Lung microvascular endothelial cell (primary cell): ENCODE measurements at regions not wholly inside any gene's neighbourhood (a gene's known extent, or its start where the extent isn't known, plus 50 kb on each side); places are given as distances from the start of the nearest gene placed in this dataset.

Source experiments
- DNase-seq, 2 donors: peaks; one replicate each; pipeline versions ENCODE4 v3.0.0 to v3.0.0-alpha.2; 2010; ENCODE audit warnings: low read depth in 2 of 2

- peak in 1 of 2 donors; percentile 21 for DNase-seq
Measured at GRCh38 chr6:148037496-148037895, 305.1 kb upstream of the SASH1 start.

- no peak for DNase-seq
Measured at GRCh38 chr6:148041546-148041945, 301.1 kb upstream of the SASH1 start.

DNA sequence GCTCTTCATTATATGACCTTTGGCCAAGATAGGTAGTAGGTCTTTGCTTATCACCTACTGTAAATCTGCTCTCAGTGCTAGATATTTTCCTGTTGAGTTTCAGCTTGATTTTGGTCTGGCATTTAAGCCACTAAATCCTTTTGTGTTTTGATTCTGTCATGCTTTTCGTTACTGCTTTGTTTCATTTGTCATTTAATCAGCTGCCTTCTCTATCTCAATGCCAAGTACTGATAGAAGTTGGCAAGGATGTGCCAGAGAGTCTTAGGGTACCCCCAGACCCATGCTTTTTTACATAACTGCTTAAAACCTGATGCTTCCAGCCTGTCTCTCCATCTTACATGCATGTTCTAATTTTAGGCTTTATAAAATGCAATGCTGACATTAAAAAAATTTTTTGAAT is 300.1 kb upstream of the SASH1 start:
- no peak for DNase-seq

GRCh38 chr6:148044261-148044751 is 298.3 kb upstream of the SASH1 start:
- DNase-seq = no peak

DNA sequence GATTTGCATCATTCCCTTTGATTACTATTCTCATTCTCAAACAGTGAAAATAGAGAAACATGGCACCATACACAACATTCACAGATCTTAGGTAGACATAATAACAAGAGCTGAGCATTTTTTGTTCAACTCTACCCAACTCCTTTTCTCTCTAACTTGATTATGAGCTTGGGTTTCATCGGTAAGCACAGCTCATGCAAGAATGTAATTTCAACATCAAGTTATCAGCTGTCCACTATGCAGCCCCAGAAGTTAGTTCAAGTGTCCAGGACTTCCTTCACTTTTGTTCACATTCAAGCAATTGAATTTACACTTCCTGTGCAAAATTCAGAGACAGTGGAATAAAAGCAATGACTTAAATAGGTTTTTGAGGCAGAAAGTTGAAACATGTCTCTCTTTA is 297.7 kb upstream of the SASH1 start:
- DNase-seq = peak in 1 of 2 donors; percentile 1

GRCh38 chr6:148053209-148053608 is 289.4 kb upstream of the SASH1 start:
- no peak for DNase-seq

- no peak for DNase-seq
Measured at GRCh38 chr6:148053796-148054195, 288.8 kb upstream of the SASH1 start.

- no peak for DNase-seq
Measured at GRCh38 chr6:148054219-148054618, 288.4 kb upstream of the SASH1 start.

DNA sequence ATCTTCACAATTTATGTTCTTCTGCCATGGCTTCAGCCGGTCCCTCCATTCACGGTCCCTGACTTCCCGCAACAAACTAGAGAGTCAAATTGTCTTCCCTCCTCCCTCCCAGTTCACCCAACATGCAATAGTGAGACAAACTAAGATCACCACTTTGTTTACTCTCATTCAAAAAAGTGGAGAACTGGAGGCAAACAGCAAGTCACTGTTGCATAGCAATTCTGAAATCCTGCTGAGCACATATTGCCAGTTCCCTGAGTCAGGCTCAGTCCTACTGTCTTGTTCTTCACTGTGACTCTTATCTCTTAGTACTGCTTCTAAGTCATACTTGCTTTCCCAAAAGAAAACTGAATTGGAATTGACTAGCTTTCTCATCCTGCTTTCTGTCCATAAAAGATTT is 287.2 kb upstream of the SASH1 start:
- DNase-seq = no peak

GRCh38 chr6:148059869-148060268 is 282.8 kb upstream of the SASH1 start:
- no peak for DNase-seq

DNA sequence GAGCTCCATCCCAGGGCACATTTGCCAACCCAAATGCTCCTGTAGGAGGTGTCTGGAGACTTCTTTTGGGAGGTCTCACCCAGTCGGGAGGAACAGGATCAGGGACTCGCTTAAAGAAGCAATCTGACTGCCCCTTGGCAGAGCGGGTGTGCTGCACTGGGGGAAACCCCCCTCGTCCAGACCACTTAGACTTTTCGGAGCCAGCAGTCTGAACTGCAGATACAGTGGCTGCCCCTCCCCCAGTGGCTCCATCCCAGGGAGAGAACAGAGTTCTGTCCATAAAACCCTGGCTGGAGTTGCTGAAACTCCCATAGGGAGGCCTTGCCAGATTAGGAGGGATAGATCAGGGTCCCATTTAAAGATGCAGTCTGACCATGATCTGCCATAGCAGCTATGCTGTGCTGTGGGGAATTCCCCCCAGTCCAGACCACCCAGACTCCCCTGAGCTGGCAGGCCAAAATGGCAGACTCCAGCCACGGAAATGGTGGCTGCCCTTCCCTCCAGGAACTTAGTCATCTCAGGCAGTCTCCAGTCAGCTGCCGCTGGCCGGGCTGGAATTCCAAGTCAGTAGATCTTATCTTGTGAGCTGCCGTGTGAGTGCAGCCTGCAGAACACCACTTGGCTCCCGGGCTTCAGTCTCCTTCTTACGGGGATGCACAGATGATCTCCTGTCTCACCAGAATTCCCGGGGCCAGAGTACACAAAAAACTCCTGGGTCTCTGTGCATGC is 278.1 kb upstream of the SASH1 start:
- DNase-seq = peak in 1 of 2 donors; percentile 97

- peak in 1 of 2 donors; percentile 75 for DNase-seq
Measured at GRCh38 chr6:148068437-148069061, 274.1 kb upstream of the SASH1 start.

DNA sequence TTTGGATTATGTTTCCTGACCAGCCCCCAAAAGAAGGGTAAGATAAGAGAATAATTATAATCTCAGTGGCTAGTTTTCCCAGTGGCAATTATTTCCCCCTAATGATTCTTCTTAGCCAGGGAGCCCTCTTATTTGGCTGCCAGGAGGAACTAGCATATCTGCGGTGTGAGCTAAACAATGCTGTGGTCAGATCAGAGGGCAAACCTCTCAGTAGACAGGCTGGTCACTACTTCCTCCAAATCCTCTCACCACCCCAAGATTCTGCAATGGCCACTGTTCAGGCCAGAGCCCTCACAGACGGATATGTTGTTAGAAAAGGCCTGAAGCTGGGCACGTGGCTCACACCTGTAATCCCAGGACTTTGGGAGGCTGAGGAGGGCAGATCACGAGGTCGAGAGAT is 273.4 kb upstream of the SASH1 start:
- DNase-seq = peak in 1 of 2 donors; percentile 65

- no peak for DNase-seq
Measured at GRCh38 chr6:148074291-148074690, 268.3 kb upstream of the SASH1 start.

- DNase-seq = no peak
Measured at GRCh38 chr6:148074738-148075137, 267.9 kb upstream of the SASH1 start.

DNA sequence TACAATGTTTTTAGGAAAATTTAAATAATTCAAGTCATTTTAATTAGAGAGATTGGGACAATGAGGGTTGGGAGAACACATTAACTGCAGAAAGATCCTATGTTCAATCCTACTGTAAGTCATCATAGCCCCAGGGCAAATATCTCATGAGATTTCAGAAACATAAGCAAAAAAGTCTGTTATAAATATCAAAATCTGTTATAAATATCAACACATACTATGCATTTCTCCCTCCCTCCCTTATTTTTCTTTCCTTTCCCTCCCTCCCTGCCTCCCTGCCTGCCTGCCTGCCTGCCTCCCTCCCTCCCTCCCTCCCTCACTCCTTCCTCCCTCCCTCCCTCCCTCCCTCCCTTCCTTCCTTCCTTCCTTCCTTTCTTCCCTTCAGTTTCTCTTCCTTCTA is 267.3 kb upstream of the SASH1 start:
- no peak for DNase-seq

- no peak for DNase-seq
Measured at GRCh38 chr6:148076051-148076450, 266.6 kb upstream of the SASH1 start.

- DNase-seq = no peak
Measured at GRCh38 chr6:148080315-148080714, 262.3 kb upstream of the SASH1 start.

DNA sequence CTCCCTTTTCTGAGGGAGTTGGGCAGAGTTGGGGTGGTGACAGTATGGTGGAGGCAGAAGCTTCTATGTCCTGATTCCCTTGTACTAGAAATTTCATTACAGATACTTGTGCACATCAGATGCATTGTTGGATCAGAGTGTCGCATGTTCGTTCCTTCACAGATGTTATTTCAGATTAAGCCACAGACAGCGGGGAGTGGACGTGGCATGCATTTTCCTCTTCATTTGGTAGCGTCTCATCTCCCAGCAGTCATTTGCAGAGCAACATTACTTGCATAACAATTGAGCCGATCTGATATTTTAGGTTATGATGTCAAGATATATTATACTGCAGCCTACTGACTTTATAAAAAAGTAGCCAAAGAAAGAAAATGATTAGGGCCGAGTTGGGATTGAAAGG is 261.6 kb upstream of the SASH1 start:
- no peak for DNase-seq

DNA sequence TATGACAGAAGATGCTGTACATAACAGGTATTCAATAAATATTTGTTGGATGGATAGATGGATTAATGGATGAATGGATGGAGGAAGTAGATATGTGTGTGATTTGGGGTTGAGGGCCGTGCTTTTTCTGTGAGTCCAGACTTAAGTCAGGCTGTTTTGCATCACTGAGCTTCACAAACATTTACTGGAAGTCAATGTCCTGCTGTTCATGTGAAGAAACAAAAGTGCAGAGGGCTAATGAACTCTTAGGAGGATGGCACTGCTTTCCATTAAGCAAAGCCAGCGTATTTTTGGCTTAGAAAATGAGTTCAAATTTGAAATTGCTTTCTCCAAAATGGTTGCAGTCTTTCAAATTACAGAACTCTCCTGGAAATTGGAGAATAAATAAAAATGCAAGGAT is 260.6 kb upstream of the SASH1 start:
- DNase-seq = no peak

DNA sequence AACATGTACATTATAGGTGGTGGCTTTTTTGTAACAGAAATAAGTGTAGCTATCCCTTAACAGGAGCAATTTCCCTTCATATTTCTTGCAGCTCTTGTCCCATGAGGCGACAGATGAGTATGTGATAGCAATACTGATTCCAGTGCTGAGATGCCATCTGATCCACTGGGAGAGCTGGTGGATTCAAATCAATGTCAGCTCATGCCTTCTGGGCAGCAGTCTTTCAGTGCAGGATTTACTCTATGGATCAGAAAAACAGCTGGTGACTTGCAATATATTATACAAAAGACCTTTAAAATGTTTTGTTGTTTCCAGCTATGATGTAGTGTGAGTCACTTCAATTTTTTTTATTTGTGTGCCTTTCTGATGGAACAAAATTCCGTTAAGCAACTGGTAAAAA is 259.9 kb upstream of the SASH1 start:
- no peak for DNase-seq

DNA sequence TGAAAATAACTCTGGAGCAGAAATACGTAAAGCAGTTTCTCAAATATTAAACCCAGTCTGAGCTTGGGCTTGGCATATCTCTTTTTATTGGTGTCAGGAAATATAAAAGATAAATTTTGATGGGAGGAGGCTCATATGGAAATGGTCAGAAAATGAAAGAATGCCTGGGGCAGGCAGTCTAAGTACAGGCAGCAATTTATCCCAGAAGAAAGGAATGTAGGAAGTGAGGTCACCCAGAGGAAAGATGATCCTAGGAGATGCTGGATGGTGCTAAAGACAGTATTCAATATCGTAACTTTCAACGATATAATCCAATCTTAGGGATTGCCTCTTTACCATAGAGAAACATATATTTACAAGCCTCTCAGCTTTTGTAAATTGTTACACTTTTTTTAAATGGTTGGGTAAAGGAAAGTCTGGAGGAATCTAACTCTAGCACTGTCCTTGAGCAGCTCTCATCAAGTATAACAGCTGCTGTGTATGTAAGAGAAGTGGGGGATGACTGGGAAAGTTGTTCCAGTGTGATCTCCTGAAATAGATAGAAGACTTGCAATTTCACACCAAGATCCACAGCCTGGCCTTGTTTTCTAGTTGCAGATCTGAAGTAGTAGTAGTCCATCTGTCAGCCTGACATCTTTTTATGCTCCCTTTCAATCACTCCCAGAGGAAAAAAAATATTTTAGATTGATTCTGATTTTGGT is 256.9 kb upstream of the SASH1 start:
- no peak for DNase-seq

- DNase-seq = no peak
Measured at GRCh38 chr6:148086386-148086785, 256.3 kb upstream of the SASH1 start.
